UCSD-AML1 (cell line): ENCODE measurements at regions not wholly inside any gene's neighbourhood (a gene's known extent, or its start where the extent isn't known, plus 50 kb on each side); places are given as distances from the start of the nearest gene placed in this dataset.

ENCODE experiments used
- DNase-seq: peaks from one replicate; lab custom pipeline; 2025; ENCODE audit not compliant: unreplicated experiment; lab: John Stamatoyannopoulos, UW

GRCh38 chr16:49910541-49911071 lies 54.7 kb upstream of the ZNF423 start:
- no peak for DNase-seq

- DNase-seq, result no peak
Observed at GRCh38 chr16:49911430-49911829, 55.5 kb upstream of the ZNF423 start.

GRCh38 chr16:49912721-49913120 lies 56.8 kb upstream of the ZNF423 start:
- DNase-seq, result no peak

DNA sequence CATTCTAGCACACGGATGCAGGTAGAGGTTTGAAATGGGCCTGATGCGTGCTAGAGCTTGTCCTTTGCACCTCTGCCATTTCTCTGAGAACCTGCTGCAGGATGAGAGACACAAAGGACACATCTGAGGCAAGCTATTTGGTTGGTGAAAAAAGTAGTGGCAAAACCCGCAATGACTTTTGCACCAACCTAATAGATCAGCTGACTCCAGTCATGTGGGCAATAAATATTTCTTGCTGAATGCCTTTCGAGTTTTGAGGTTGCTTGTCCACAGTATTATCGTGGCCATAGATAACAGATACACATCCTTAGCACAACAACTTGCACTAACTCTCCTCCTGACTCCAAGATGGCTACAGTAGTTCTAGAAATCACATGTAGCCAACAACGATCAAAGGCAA lies 57.8 kb upstream of the ZNF423 start:
- no peak for DNase-seq

DNA sequence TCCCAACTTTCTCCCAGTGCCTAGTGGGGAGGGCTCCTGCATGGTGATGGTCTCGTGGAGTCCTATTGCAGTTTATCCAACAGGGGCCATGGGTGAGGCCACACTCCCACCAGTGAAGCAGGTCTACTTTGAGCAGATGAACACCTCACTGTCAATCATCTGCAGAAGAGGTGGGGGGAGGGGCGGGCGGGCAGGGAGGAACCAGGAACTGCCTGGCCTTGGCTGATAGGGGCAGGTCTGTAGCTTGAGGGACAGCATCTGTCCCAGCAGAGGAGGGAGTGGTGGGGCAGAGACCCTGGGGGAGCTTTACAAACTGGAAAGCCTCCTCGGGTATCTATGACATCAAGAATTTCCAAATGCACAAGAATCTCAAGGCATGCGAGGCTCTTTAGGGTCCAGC lies 58.7 kb upstream of the ZNF423 start:
- no peak for DNase-seq

DNA sequence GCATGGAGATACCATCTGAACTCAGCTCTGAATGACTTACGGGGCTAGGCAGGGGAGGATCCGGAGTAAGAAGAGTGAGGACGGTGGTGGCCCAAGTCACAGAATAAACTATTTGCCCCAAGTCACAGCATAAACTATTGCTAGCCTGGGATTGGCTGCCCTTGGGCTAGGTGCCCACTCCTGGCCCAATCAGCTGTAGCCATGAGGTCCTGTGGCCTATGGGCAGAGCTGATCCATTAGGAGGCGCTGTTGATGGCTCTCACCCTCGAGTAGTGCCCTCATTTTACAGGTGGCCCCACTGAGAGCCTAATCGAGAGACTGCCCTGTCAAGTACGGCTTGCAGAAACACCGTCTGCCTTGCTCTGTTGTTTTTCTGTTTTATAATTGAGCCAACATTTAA lies 62.3 kb upstream of the ZNF423 start:
- DNase-seq, result no peak

- DNase-seq, result no peak
Observed at GRCh38 chr16:49919327-49919726, 63.4 kb upstream of the ZNF423 start.

- no peak for DNase-seq
Observed at GRCh38 chr16:49920397-49920796, 64.5 kb upstream of the ZNF423 start.

GRCh38 chr16:49921106-49921505 lies 65.2 kb upstream of the ZNF423 start:
- no peak for DNase-seq

GRCh38 chr16:49921791-49922456 lies 66.0 kb upstream of the ZNF423 start:
- DNase-seq, result peak; percentile 44

- no peak for DNase-seq
Observed at GRCh38 chr16:49923411-49923810, 67.5 kb upstream of the ZNF423 start.

DNA sequence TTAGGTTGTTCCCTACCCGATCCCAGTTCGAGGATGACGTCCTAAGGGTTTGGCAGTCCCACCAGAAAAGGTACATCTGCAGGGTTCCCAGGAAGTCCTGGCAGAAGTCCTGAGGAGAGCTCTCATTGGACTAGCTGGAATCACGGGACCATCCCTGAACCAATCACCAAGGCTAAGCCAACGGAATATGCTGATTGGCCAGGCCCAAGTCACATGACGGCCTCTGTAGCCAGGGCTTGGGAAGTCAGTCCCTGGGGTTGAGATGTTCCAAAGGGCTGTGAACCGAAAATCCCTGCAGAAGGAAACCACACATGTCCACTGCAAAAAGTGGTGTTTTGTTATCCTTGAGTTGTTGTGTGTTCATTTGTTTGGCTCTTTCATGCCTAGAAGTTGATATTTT lies 68.2 kb upstream of the ZNF423 start:
- DNase-seq, result no peak

GRCh38 chr16:49926941-49927340 lies 71.0 kb upstream of the ZNF423 start:
- no peak for DNase-seq

- no peak for DNase-seq
Observed at GRCh38 chr16:49928176-49929041, 72.5 kb upstream of the ZNF423 start.

DNA sequence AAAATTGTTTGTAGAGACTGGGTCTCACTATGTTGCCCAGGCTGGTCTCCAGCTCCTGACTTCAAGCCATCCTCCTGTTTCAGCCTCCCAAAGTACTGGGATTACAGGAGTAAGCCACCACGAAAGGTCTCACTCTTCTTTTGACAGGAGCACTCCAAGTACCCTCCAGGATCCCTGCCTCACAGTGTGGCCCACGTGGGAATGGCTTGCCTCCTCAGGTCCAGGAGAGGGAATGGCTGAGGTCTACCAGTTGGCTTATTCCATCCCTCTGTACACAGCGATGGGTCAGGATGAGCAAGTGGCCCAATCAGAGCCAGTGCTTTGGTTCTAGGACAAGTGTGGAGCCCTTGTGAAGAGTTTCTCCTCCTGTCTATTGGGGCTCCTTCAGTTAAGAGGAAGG lies 73.7 kb upstream of the ZNF423 start:
- no peak for DNase-seq

GRCh38 chr16:49930841-49931240 lies 74.9 kb upstream of the ZNF423 start:
- no peak for DNase-seq

- DNase-seq, result no peak
Observed at GRCh38 chr16:49931266-49931665, 75.4 kb upstream of the ZNF423 start.

- no peak for DNase-seq
Observed at GRCh38 chr16:49931916-49932315, 76.0 kb upstream of the ZNF423 start.

GRCh38 chr16:49932434-49932833 lies 76.5 kb upstream of the ZNF423 start:
- no peak for DNase-seq

GRCh38 chr16:49932946-49933345 lies 77.0 kb upstream of the ZNF423 start:
- DNase-seq, result no peak

- no peak for DNase-seq
Observed at GRCh38 chr16:49936791-49937190, 80.9 kb upstream of the ZNF423 start.

DNA sequence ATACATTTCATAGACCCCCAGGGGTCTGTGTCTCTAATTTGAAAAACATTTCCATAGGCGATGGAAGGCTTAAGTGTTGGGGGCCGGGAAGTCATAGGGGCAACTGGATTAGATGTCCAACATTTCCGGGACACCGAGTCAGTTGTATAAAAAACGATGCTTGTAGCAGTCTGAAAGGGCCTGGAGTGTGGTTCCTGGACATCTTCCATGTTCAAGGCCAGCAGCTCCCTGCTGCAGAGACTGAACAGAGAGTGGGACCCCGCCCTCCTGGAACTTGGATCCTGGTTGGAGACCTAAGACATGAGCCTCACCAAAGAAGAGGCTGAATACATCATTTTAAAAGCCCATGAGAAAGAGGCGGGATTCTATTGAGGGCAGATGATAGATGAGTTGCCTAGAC lies 82.0 kb upstream of the ZNF423 start:
- no peak for DNase-seq
